Adipocyte (in vitro differentiated cells): ENCODE measurements at regions not wholly inside any gene's neighbourhood (a gene's known extent, or its start where the extent isn't known, plus 50 kb on each side); places are given as distances from the start of the nearest gene placed in this dataset.

Source experiments
- DNase-seq: peaks from one replicate; pipeline ENCODE4 v3.0.0-alpha.2; 2015; ENCODE audit warnings: low read depth
- H3K27me3 ChIP-seq: replicated peaks from 2 replicates; pipeline ENCODE4 v1.7.0; 2013; ENCODE audit warnings: mild to moderate bottlenecking, low read length, moderate library complexity; ENCODE audit not compliant: control insufficient read depth, insufficient read depth
- H3K36me3 ChIP-seq: 2 replicates; pipeline ENCODE4 v1.7.0; 2013; ENCODE audit warnings: low read length, mild to moderate bottlenecking, moderate library complexity; ENCODE audit not compliant: control insufficient read depth, insufficient read depth, severe bottlenecking
- H3K4me1 ChIP-seq: 2 replicates; pipeline ENCODE4 v1.7.0; 2013; ENCODE audit warnings: mild to moderate bottlenecking, low read length, moderate library complexity; ENCODE audit not compliant: control insufficient read depth, insufficient read depth
- H3K4me3 ChIP-seq: 2 replicates; pipeline ENCODE4 v1.7.0; 2013; ENCODE audit warnings: mild to moderate bottlenecking, low read length, moderate library complexity
- H3K9ac ChIP-seq: 2 replicates; pipeline ENCODE4 v1.7.0; 2013; ENCODE audit warnings: mild to moderate bottlenecking, low read length, moderate library complexity
- H3K9me3 ChIP-seq: 2 replicates; pipeline ENCODE4 v1.7.0; 2013; ENCODE audit warnings: mild to moderate bottlenecking, low read length, moderate library complexity; ENCODE audit not compliant: control insufficient read depth

DNA sequence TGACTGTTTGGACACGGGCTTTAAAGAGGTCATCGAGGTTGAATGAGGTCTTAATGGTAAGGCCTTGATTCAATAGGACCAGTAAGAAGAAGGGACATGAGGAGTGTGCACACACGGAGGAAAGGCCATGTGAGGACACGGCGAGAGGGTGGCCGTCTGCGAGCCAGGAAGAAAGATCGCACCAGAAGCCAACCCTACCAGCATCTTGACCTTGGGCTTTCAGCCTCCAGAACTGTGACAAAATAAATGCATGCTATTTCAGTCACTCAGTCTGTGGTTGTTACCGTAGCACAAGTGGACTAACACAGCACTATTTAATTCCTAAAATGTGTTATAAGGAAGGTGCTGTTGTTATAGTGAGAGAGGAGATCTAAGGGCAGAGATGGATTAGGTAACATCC is 468.6 kb upstream of the FAT1 start:
- Histone ChIP-seq H3K9ac (no peak overlapping the region), H3K4me1 (peaks cover 8% of the 10 kb centered on the region), H3K4me3 (no peak overlapping the region), H3K36me3 (no peaks in the 10 kb centered on the region), H3K9me3 (no peaks in the 10 kb centered on the region), H3K27me3 (no peaks in the 10 kb centered on the region)
- no peak for DNase-seq

GRCh38 chr4:187193141-187193540 is 469.5 kb upstream of the FAT1 start:
- H3K36me3 ChIP-seq, result no peaks in the 10 kb centered on the region
- no peak overlapping the region for H3K9ac ChIP-seq
- H3K4me3 ChIP-seq, result no peak overlapping the region
- no peak for DNase-seq
- H3K27me3 ChIP-seq, result no peaks in the 10 kb centered on the region
- peaks cover 8% of the 10 kb centered on the region for H3K4me1 ChIP-seq
- H3K9me3 ChIP-seq, result no peaks in the 10 kb centered on the region

- H3K9me3 ChIP-seq, result peaks cover 12% of the 10 kb centered on the region
- H3K36me3 ChIP-seq, result no peaks in the 10 kb centered on the region
- H3K4me1 ChIP-seq, result no peaks in the 10 kb centered on the region
- no peaks in the 10 kb centered on the region for H3K27me3 ChIP-seq
- no peak overlapping the region for H3K9ac ChIP-seq
- DNase-seq, result peak; percentile 42
- H3K4me3 ChIP-seq, result no peak overlapping the region
These were observed 480.8 kb upstream of the FAT1 start for GRCh38 chr4:187204389-187204918.

GRCh38 chr4:187207931-187208330 is 484.3 kb upstream of the FAT1 start:
- Histone ChIP-seq H3K4me1 (peaks cover 8% of the 10 kb centered on the region), H3K36me3 (no peaks in the 10 kb centered on the region), H3K9me3 (no peaks in the 10 kb centered on the region), H3K4me3 (no peak overlapping the region), H3K27me3 (no peaks in the 10 kb centered on the region), H3K9ac (no peak overlapping the region)
- no peak for DNase-seq

GRCh38 chr4:187208651-187209050 is 485.0 kb upstream of the FAT1 start:
- H3K9ac ChIP-seq, result no peak overlapping the region
- peaks cover 8% of the 10 kb centered on the region for H3K4me1 ChIP-seq
- no peaks in the 10 kb centered on the region for H3K9me3 ChIP-seq
- no peaks in the 10 kb centered on the region for H3K27me3 ChIP-seq
- no peak overlapping the region for H3K4me3 ChIP-seq
- no peaks in the 10 kb centered on the region for H3K36me3 ChIP-seq
- no peak for DNase-seq

GRCh38 chr4:187209921-187210613 is 486.4 kb upstream of the FAT1 start:
- Histone ChIP-seq H3K4me1 (peaks cover 8% of the 10 kb centered on the region), H3K4me3 (no peak overlapping the region), H3K9me3 (no peaks in the 10 kb centered on the region), H3K9ac (peak overlapping the region; percentile 52), H3K27me3 (no peaks in the 10 kb centered on the region), H3K36me3 (no peaks in the 10 kb centered on the region)
- peak; percentile 68 for DNase-seq

DNA sequence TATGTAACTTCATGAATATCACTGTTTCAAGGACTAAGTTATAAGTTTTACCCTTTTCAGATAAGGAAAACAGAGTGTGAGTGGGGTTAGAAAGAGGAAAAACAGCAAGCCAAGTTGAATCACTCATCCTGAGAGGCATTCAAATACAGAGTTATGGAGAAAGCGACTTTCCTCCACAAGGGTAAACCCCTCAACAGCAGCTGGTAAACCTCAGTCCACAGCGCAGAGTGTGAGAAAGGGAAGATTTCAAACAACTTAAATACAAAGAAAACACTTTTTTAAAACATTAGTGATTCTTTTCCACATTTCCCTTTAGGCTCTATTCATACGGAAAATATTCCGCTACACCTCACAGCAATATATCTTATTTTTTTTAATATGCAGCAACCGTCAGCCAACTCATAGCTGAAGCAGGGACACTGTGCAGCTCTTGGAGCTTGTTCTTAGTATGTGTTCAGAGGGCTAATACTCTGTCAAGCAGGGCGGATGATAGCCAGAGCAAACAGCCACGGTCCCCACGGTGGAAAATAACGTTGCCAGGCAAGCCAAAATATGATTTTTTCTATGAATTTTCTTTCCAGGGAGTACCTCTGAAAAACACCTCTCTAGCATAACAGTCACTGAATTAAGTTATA is 488.9 kb upstream of the FAT1 start:
- Histone ChIP-seq H3K9me3 (peaks cover 2% of the 10 kb centered on the region), H3K4me3 (no peak overlapping the region), H3K27me3 (no peaks in the 10 kb centered on the region), H3K36me3 (no peaks in the 10 kb centered on the region), H3K4me1 (peaks cover 8% of the 10 kb centered on the region), H3K9ac (no peak overlapping the region)
- DNase-seq, result no peak

- Histone ChIP-seq H3K36me3 (no peaks in the 10 kb centered on the region), H3K4me3 (no peak overlapping the region), H3K9ac (no peak overlapping the region), H3K4me1 (peaks cover 2% of the 10 kb centered on the region), H3K27me3 (no peaks in the 10 kb centered on the region), H3K9me3 (peaks cover 2% of the 10 kb centered on the region)
- DNase-seq, result no peak
These were observed 491.8 kb upstream of the FAT1 start for GRCh38 chr4:187215438-187215837.

- no peaks in the 10 kb centered on the region for H3K36me3 ChIP-seq
- no peak for DNase-seq
- peaks cover 8% of the 10 kb centered on the region for H3K9me3 ChIP-seq
- H3K4me1 ChIP-seq, result no peaks in the 10 kb centered on the region
- no peak overlapping the region for H3K4me3 ChIP-seq
- no peak overlapping the region for H3K9ac ChIP-seq
- no peaks in the 10 kb centered on the region for H3K27me3 ChIP-seq
These were observed 495.1 kb upstream of the FAT1 start for GRCh38 chr4:187218705-187219245.

- Histone ChIP-seq H3K27me3 (no peaks in the 10 kb centered on the region), H3K4me1 (no peaks in the 10 kb centered on the region)
- no peak for DNase-seq
These were observed 500.9 kb upstream of the FAT1 start for GRCh38 chr4:187224560-187224959.

GRCh38 chr4:187227907-187228704 is 504.4 kb upstream of the FAT1 start:
- no peak overlapping the region for H3K9ac ChIP-seq
- no peaks in the 10 kb centered on the region for H3K4me1 ChIP-seq
- no peak for DNase-seq
- H3K4me3 ChIP-seq, result no peak overlapping the region
- no peaks in the 10 kb centered on the region for H3K27me3 ChIP-seq
- H3K9me3 ChIP-seq, result no peaks in the 10 kb centered on the region
- no peaks in the 10 kb centered on the region for H3K36me3 ChIP-seq

More at GRCh38 chr4:187224560-187224959, 500.9 kb upstream of the FAT1 start:
- no peak overlapping the region for H3K9ac ChIP-seq
- H3K4me3 ChIP-seq, result no peak overlapping the region
- H3K36me3 ChIP-seq, result no peaks in the 10 kb centered on the region
- H3K9me3 ChIP-seq, result peaks cover 6% of the 10 kb centered on the region
